ENCODE measurements at regions not wholly inside any gene's neighbourhood (a gene's known extent, or its start where the extent isn't known, plus 50 kb on each side); places are given as distances from the start of the nearest gene placed in this dataset.

DNA sequence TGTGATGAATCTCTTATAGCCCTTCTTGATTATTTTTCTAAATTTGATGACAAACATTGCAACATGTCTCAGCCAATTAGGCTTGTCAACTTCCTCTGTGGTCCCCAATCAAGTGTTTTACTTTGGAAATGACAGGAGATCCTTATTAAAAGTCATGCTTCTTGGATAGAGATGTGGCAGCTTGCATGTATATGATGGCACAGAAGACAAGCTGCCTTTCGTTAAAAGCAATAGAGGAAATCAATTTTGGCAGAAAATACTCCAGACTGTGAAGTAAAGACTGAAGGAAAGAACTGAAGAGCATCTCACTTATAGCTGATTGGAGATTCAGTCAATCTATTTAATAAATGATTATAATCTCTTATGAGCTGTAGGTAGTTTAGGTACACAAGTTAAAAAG is 419.6 kb downstream of the PCDH7 start:
- TF ChIP-seq GATA3 (IDR thresholded peaks at IDR 0.05; ENCODE audit: low read depth, low read length) (no peak), GATA2 (IDR thresholded peaks at IDR 0.05; ENCODE audit: low read depth, low read length) (no peak)

Data from SH-SY5Y (cell line).